K562 (cell line): ENCODE measurements at regions not wholly inside any gene's neighbourhood (a gene's known extent, or its start where the extent isn't known, plus 50 kb on each side); places are given as distances from the start of the nearest gene placed in this dataset.

Experiments
- BACH1 ChIP-seq: fragments of 200-800 bp; sonication (Bioruptor generic); IDR thresholded peaks from 2 replicates; pipeline ENCODE4 v1.6.1; 2016; ENCODE audit warnings: missing genetic modification characterization, missing compliant biosample characterization
- CLOCK ChIP-seq: fragments of 250-450 bp; sonication (Bioruptor Pico); IDR thresholded peaks from 2 replicates; pipeline ENCODE4 v1.4.0; 2020; ENCODE audit warnings: mild to moderate bottlenecking, moderate library complexity, borderline replicate concordance
- CXXC5 ChIP-seq: fragments of 250-450 bp; sonication (Bioruptor Pico); IDR thresholded peaks from 2 replicates; pipeline ENCODE4 v1.8.0; 2022; ENCODE audit warnings: inconsistent platforms, mild to moderate bottlenecking, moderate library complexity
- DLX4 ChIP-seq: fragments of 250-450 bp; sonication (Bioruptor Pico); IDR thresholded peaks from 2 replicates; pipeline ENCODE4 v1.6.1; 2021; ENCODE audit warnings: mild to moderate bottlenecking
- EHMT2 ChIP-seq: fragments of 450-650 bp; IDR thresholded peaks from 2 replicates; pipeline ENCODE4 v1.6.1; 2018; ENCODE audit warnings: antibody characterized with exemption
- EP300 ChIP-seq: IDR thresholded peaks from 2 replicates; pipeline ENCODE4 v1.6.1; 2012; ENCODE audit warnings: low read length, improper control_type of control experiment
- FOS ChIP-seq: IDR thresholded peaks from 3 replicates; pipeline ENCODE4 v1.6.1; 2011; ENCODE audit not compliant: insufficient read length; ENCODE audit errors: extremely low read depth
- HDAC2 ChIP-seq: fragments of 450-650 bp; IDR thresholded peaks from 2 replicates; pipeline ENCODE4 v1.6.1; 2016; ENCODE audit warnings: mild to moderate bottlenecking
- HMG20A ChIP-seq: fragments of 450-650 bp; formaldehyde crosslinking; conservative IDR thresholded peaks from 2 replicates; pipeline ENCODE4 v1.4.0; 2020; ENCODE audit warnings: mild to moderate bottlenecking, mixed read lengths
- LARP7 ChIP-seq: fragments of 450-650 bp; IDR thresholded peaks from 2 replicates; pipeline ENCODE4 v1.6.1; 2016
- MAX ChIP-seq: sonication (generic); formaldehyde crosslinking; IDR thresholded peaks from 2 replicates; pipeline ENCODE4 v1.9.0; 2022; ENCODE audit warnings: mild to moderate bottlenecking, missing genetic modification reagents
- NBN ChIP-seq: fragments of 450-650 bp; IDR thresholded peaks from 2 replicates; pipeline ENCODE4 v1.6.1; 2016; ENCODE audit warnings: low read depth, mild to moderate bottlenecking
- NFIC ChIP-seq: fragments of 450-650 bp; IDR thresholded peaks from 2 replicates; pipeline ENCODE4 v1.6.1; 2017; ENCODE audit warnings: mild to moderate bottlenecking, inconsistent platforms
- NR4A1 ChIP-seq, 2 experiments: fragments of 250-450 bp in 1 of 2; fragments of 450-650 bp in 1 of 2; sonication (Bioruptor Pico) in 1 of 2; IDR thresholded peaks; 2 replicates each; pipeline versions ENCODE4 v1.4.0 to v1.6.1; 2016 to 2020; ENCODE audit warnings: mild to moderate bottlenecking in 2 of 2, missing compliant biosample characterization in 1 of 2, missing genetic modification characterization in 1 of 2, moderate library complexity in 1 of 2
- PBX2 ChIP-seq, 2 experiments: IDR thresholded peaks in 1 of 2; conservative IDR thresholded peaks in 1 of 2; 2 replicates each; pipeline ENCODE4 v1.6.1; 2016; ENCODE audit warnings: low read depth in 2 of 2, mild to moderate bottlenecking in 1 of 2, missing compliant biosample characterization in 1 of 2, missing genetic modification characterization in 1 of 2, moderate library complexity in 1 of 2
- PHF20 ChIP-seq: fragments of 450-650 bp; IDR thresholded peaks from 2 replicates; pipeline ENCODE4 v1.6.1; 2018; ENCODE audit not compliant: partially characterized antibody
- PHF21A ChIP-seq: fragments of 450-650 bp; IDR thresholded peaks from 2 replicates; pipeline ENCODE4 v1.6.1; 2017; ENCODE audit warnings: low read depth, borderline replicate concordance
- POLR3G ChIP-seq: IDR thresholded peaks from 2 replicates; pipeline ENCODE4 v1.6.1; 2011; ENCODE audit not compliant: insufficient read length, insufficient replicate concordance; ENCODE audit errors: extremely low read depth
- RAD21 ChIP-seq, 2 experiments: fragments of 250-450 bp in 1 of 2; fragments of 450-650 bp in 1 of 2; sonication (Bioruptor Pico) in 1 of 2; formaldehyde crosslinking in 1 of 2; IDR thresholded peaks in 1 of 2; conservative IDR thresholded peaks in 1 of 2; 2 replicates each; pipeline versions ENCODE4 v1.4.0 to v1.8.0; 2020 to 2022; ENCODE audit warnings: mild to moderate bottlenecking in 2 of 2, moderate library complexity in 1 of 2
- RBM14 ChIP-seq: fragments of 200-400 bp; formaldehyde crosslinking; IDR thresholded peaks from 2 replicates; pipeline ENCODE4 v1.6.1; 2018; ENCODE audit warnings: low read depth, mild to moderate bottlenecking, low read length, moderate library complexity, borderline replicate concordance; ENCODE audit not compliant: insufficient read depth
- RFX7 ChIP-seq: fragments of 250-450 bp; sonication (Bioruptor Pico); IDR thresholded peaks from 2 replicates; pipeline ENCODE4 v1.5.1; 2021; ENCODE audit warnings: mild to moderate bottlenecking
- U2AF2 ChIP-seq: fragments of 200-400 bp; formaldehyde crosslinking; optimal IDR thresholded peaks from 2 replicates; pipeline ENCODE3; 2017; ENCODE audit warnings: low read depth, mild to moderate bottlenecking, low read length
- ZNF121 ChIP-seq: sonication (generic); formaldehyde crosslinking; conservative IDR thresholded peaks from 2 replicates; pipeline ENCODE4 v1.8.0; 2022; ENCODE audit warnings: missing genetic modification reagents
- ZNF76 ChIP-seq: fragments of 250-450 bp; sonication (Bioruptor Pico); IDR thresholded peaks from 2 replicates; pipeline ENCODE4 v1.4.0; 2020; ENCODE audit warnings: mild to moderate bottlenecking, moderate library complexity, borderline replicate concordance

- peak; percentile 48; the same call in 1 of the 2 replicates for TF ChIP-seq PHF21A
- no peak for TF ChIP-seq PBX2 (CRISPR knock-in tag; IDR thresholded peaks at IDR 0.05; ENCODE audit: low read depth)
- TF ChIP-seq PBX2 (tag; conservative IDR thresholded peaks at IDR 0.05; ENCODE audit: low read depth): peak; percentile 98
- no peak for TF ChIP-seq CLOCK
- no peak for TF ChIP-seq PHF20
- no peak for TF ChIP-seq RFX7 (CRISPR knock-in tag)
- no peak for TF ChIP-seq LARP7
- TF ChIP-seq EHMT2: peak; percentile 92
- no peak for TF ChIP-seq U2AF2
- TF ChIP-seq RBM14: no peak
- peak; percentile 31 for TF ChIP-seq CXXC5
- peak; percentile 41; the same call in 1 of the 2 replicates for TF ChIP-seq HDAC2
- TF ChIP-seq DLX4 (CRISPR knock-in tag): no peak
- TF ChIP-seq POLR3G: no peak
- 0 out of 2 replicates have a peak, but pooled peaks have one; percentile 40 for TF ChIP-seq ZNF76 (CRISPR knock-in tag)
- peak; percentile 77 for TF ChIP-seq EP300
- TF ChIP-seq NR4A1 (CRISPR knock-in tag; IDR thresholded peaks at IDR 0.05): no peak
- TF ChIP-seq NR4A1 (tag; IDR thresholded peaks at IDR 0.05): peak; percentile 46; the same call in 1 of the 2 replicates
- TF ChIP-seq NBN: no peak
- no peak for TF ChIP-seq HMG20A
- TF ChIP-seq NFIC: no peak
- no peak for TF ChIP-seq ZNF121
- no peak for TF ChIP-seq MAX
- peak in 1 of 2 experiments; percentile 19; a peak in 1 of 4 replicates for TF ChIP-seq RAD21 (CRISPR knock-in tag; conservative IDR thresholded peaks at IDR 0.05 in 1 of 2, IDR thresholded peaks at IDR 0.05 in 1 of 2)
- TF ChIP-seq FOS: peak; percentile 70
- TF ChIP-seq BACH1 (tag): no peak; the same call in 1 of the 2 replicates
Observed at GRCh38 chr3:156604642-156605144, 49.8 kb upstream of the SSR3 start (continued).
